ENCODE measurements at regions not wholly inside any gene's neighbourhood (a gene's known extent, or its start where the extent isn't known, plus 50 kb on each side); places are given as distances from the start of the nearest gene placed in this dataset.

DNA sequence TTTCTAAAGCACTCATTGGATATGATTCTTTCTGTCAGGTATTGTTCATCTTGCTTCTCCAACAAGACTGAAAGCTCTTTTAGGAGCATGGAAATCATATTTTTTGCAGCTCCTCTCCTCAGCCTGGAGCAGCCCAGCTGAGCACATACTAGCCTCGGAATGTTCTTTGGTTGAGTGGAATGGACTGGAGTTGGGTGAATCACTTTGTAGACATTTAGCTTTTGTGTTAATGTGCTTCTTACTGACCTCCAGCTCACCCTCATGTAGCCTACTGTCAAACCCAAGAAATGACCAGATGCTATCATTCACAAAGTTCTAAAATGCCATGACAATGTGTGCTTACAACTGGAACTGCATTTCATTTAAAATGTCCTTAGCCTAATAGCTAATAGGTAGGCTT, 161.1 kb downstream of the NUAK1 start:
- Histone ChIP-seq H3K36me3 (ENCODE audit: control insufficient read depth, insufficient read depth, low read length) (no peaks in the 10 kb centered on the region), H3K9me3 (ENCODE audit: control insufficient read depth, insufficient read depth, low read length) (no peaks in the 10 kb centered on the region), H3K27me3 (ENCODE audit: control insufficient read depth, insufficient read depth, low read length) (no peaks in the 10 kb centered on the region), H3K4me3 (ENCODE audit: low read length) (no peak overlapping the region), H3K27ac (ENCODE audit: low read length) (no peak overlapping the region), H3K4me1 (ENCODE audit: control insufficient read depth, insufficient read depth, low read length) (no peaks in the 10 kb centered on the region)
- Mint-ChIP-seq H3K4me3 (no peak overlapping the region), H3K4me1 (no peaks in the 10 kb centered on the region), H3K27ac (no peak overlapping the region), H3K9me3 (peaks cover 0 to 3% of the 10 kb centered on the region in 2 donors), H3K27me3 (ENCODE audit: low read depth in 2 of 2) (peaks cover 0 to 3% of the 10 kb centered on the region in 2 donors), H3K36me3 (no peaks in the 10 kb centered on the region)
- intact Hi-C loops (cut with micrococcal nuclease) = no loop called here
- no peak for DNase-seq
- 80% methylated on average over 1 of the region's 1 CpG for WGBS (ENCODE audit: insufficient coverage)
- ATAC-seq = no peak
- TF ChIP-seq, protein P1, sequence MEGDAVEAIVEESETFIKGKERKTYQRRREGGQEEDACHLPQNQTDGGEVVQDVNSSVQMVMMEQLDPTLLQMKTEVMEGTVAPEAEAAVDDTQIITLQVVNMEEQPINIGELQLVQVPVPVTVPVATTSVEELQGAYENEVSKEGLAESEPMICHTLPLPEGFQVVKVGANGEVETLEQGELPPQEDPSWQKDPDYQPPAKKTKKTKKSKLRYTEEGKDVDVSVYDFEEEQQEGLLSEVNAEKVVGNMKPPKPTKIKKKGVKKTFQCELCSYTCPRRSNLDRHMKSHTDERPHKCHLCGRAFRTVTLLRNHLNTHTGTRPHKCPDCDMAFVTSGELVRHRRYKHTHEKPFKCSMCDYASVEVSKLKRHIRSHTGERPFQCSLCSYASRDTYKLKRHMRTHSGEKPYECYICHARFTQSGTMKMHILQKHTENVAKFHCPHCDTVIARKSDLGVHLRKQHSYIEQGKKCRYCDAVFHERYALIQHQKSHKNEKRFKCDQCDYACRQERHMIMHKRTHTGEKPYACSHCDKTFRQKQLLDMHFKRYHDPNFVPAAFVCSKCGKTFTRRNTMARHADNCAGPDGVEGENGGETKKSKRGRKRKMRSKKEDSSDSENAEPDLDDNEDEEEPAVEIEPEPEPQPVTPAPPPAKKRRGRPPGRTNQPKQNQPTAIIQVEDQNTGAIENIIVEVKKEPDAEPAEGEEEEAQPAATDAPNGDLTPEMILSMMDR (IDR thresholded peaks at IDR 0.05) = no peak

DNA sequence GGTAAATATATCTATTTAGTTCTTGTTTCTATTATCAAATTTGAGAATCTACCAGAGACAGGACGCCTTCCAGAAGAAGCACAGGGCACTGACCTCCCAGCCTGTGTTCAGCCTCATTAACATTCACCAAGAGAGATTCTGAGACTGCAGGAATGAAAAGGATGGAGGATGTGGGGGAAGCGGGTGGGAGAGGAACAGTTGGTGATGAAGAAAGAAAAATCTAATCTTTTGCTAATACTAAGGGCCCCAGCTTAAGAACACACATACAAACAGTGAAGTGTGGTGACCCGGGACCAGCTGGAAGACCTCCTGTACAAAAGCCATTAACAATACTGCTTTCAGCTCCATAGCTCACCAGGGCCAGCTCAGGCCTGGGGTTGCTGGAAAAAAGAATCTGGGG, 160.5 kb downstream of the NUAK1 start:
- Histone ChIP-seq H3K9me3 (ENCODE audit: control insufficient read depth, insufficient read depth, low read length) (no peaks in the 10 kb centered on the region), H3K4me1 (ENCODE audit: control insufficient read depth, insufficient read depth, low read length) (no peaks in the 10 kb centered on the region), H3K27ac (ENCODE audit: low read length) (no peak overlapping the region), H3K36me3 (ENCODE audit: control insufficient read depth, insufficient read depth, low read length) (no peaks in the 10 kb centered on the region), H3K4me3 (ENCODE audit: low read length) (no peak overlapping the region), H3K27me3 (ENCODE audit: control insufficient read depth, insufficient read depth, low read length) (no peaks in the 10 kb centered on the region)
- no peak overlapping the region for H3K4me3 Mint-ChIP-seq
- ATAC-seq = no peak
- intact Hi-C loops (cut with micrococcal nuclease) = no loop called here
- WGBS (ENCODE audit: insufficient coverage) = 80% methylated on average over 2 of the region's 3 CpGs
- no peaks in the 10 kb centered on the region for H3K36me3 Mint-ChIP-seq
- peaks cover 0 to 3% of the 10 kb centered on the region in 2 donors for H3K27me3 Mint-ChIP-seq (ENCODE audit: low read depth in 2 of 2)
- no peak overlapping the region for H3K27ac Mint-ChIP-seq
- H3K9me3 Mint-ChIP-seq = peaks cover 0 to 3% of the 10 kb centered on the region in 2 donors
- no peaks in the 10 kb centered on the region for H3K4me1 Mint-ChIP-seq
- TF ChIP-seq, protein P1 (IDR thresholded peaks at IDR 0.05) = no peak
- no peak for DNase-seq

DNA sequence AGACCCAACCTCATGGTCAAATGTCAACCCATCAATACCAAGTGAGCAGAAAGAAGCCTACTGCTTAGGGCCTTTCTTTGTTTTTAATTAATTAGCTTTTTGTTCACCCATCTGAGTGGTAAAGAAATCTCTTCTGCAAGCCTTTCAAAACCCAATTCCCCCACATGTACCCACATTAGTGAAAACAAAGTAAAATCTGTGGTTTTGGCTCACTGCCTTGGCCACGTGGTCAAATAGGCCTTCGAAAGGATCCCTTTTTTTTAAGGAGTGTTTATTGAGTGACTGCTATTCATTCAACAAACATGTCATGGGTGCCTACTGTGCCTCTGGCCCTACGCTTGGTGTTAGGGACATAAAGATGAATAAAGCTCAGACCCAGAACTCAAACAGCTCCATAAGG, 160.1 kb downstream of the NUAK1 start:
- no peaks in the 10 kb centered on the region for H3K36me3 Mint-ChIP-seq
- no CpG with 5 or more reads among the region's 3 CpGs for WGBS (ENCODE audit: insufficient coverage)
- intact Hi-C loops (cut with micrococcal nuclease) = no loop called here
- peaks cover 0 to 3% of the 10 kb centered on the region in 2 donors for H3K9me3 Mint-ChIP-seq
- H3K27ac Mint-ChIP-seq = no peak overlapping the region
- Histone ChIP-seq H3K4me3 (ENCODE audit: low read length) (no peak overlapping the region), H3K9me3 (ENCODE audit: control insufficient read depth, insufficient read depth, low read length) (no peaks in the 10 kb centered on the region), H3K36me3 (ENCODE audit: control insufficient read depth, insufficient read depth, low read length) (no peaks in the 10 kb centered on the region), H3K27me3 (ENCODE audit: control insufficient read depth, insufficient read depth, low read length) (no peaks in the 10 kb centered on the region), H3K4me1 (ENCODE audit: control insufficient read depth, insufficient read depth, low read length) (no peaks in the 10 kb centered on the region), H3K27ac (ENCODE audit: low read length) (no peak overlapping the region)
- peaks cover 0 to 3% of the 10 kb centered on the region in 2 donors for H3K27me3 Mint-ChIP-seq (ENCODE audit: low read depth in 2 of 2)
- ATAC-seq (no peak), DNase-seq (no peak)
- H3K4me1 Mint-ChIP-seq = no peaks in the 10 kb centered on the region
- no peak overlapping the region for H3K4me3 Mint-ChIP-seq
- TF ChIP-seq, protein P1 (IDR thresholded peaks at IDR 0.05) = no peak

DNA sequence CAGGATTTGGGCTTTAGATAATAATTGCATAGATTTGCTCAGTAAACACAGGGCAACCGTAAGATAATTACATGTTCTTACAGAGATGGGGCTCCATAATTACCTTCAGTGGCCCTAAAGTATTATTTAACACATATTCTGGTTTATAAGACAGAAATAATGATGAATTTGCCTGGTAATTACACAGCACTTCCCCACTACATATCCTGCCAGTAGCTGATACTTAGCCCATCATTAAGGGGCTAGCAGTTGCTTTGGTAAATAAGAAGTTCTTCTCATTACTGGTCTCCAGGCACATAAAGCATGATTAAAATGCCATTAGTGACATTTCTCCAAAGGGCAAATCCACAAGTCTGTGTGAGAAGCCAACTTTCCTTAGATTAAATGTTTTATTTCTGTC, 158.7 kb downstream of the NUAK1 start:
- ATAC-seq = no peak
- H3K27ac Mint-ChIP-seq = no peak overlapping the region
- no peak for DNase-seq
- H3K4me1 ChIP-seq (ENCODE audit: control insufficient read depth, insufficient read depth, low read length) = no peaks in the 10 kb centered on the region
- no peaks in the 10 kb centered on the region for H3K4me1 Mint-ChIP-seq
- intact Hi-C loops (cut with micrococcal nuclease) = no loop called here
- no peak overlapping the region for H3K27ac ChIP-seq (ENCODE audit: low read length)
- no peaks in the 10 kb centered on the region for H3K36me3 Mint-ChIP-seq
- TF ChIP-seq, protein P1 (IDR thresholded peaks at IDR 0.05) = no peak
- H3K9me3 ChIP-seq (ENCODE audit: control insufficient read depth, insufficient read depth, low read length) = no peaks in the 10 kb centered on the region
- H3K4me3 Mint-ChIP-seq = no peak overlapping the region
- no peaks in the 10 kb centered on the region for H3K36me3 ChIP-seq (ENCODE audit: control insufficient read depth, insufficient read depth, low read length)
- no peaks in the 10 kb centered on the region for H3K27me3 ChIP-seq (ENCODE audit: control insufficient read depth, insufficient read depth, low read length)
- no peak overlapping the region for H3K4me3 ChIP-seq (ENCODE audit: low read length)
- H3K9me3 Mint-ChIP-seq = peaks cover 0 to 3% of the 10 kb centered on the region in 2 donors
- 100% methylated on average over 1 of the region's 1 CpG for WGBS (ENCODE audit: insufficient coverage)
- peaks cover 0 to 7% of the 10 kb centered on the region in 2 donors for H3K27me3 Mint-ChIP-seq (ENCODE audit: low read depth in 2 of 2)

Data from natural killer cell (primary cell).